ENCODE measurements at regions not wholly inside any gene's neighbourhood (a gene's known extent, or its start where the extent isn't known, plus 50 kb on each side); places are given as distances from the start of the nearest gene placed in this dataset.

DNA sequence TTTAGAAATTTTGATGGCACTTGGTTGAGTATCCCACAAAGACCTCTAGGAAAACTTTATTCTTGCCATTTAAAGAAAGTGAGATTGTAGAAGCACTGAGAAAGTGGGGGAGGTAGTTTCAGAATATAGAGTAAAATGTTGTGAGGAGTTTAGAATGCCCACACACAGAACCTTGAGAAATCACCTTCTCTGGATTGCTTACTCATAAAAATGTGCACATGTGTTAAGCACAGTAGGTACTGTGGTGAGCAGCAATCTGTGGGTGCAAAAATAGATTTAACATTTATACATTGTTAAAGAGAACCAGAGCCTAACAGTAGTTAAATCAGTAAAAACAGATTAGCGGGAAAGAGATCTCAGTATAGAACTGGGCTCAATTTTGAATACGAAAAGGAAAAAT is 201.2 kb upstream of the NWD2 start:
- FAIRE-seq = no peak
- TF ChIP-seq, protein P1, sequence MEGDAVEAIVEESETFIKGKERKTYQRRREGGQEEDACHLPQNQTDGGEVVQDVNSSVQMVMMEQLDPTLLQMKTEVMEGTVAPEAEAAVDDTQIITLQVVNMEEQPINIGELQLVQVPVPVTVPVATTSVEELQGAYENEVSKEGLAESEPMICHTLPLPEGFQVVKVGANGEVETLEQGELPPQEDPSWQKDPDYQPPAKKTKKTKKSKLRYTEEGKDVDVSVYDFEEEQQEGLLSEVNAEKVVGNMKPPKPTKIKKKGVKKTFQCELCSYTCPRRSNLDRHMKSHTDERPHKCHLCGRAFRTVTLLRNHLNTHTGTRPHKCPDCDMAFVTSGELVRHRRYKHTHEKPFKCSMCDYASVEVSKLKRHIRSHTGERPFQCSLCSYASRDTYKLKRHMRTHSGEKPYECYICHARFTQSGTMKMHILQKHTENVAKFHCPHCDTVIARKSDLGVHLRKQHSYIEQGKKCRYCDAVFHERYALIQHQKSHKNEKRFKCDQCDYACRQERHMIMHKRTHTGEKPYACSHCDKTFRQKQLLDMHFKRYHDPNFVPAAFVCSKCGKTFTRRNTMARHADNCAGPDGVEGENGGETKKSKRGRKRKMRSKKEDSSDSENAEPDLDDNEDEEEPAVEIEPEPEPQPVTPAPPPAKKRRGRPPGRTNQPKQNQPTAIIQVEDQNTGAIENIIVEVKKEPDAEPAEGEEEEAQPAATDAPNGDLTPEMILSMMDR (IDR thresholded peaks at IDR 0.05; ENCODE audit: borderline replicate concordance, extremely low read depth, insufficient read depth) = no peak
- H3K27me3 ChIP-seq (ENCODE audit: control insufficient read depth, insufficient read depth, low read length) = no peaks in the 10 kb centered on the region

GRCh38 chr4:37051111-37051510 is 193.4 kb upstream of the NWD2 start:
- peaks cover 0 to 2% (median 0%) of the 10 kb centered on the region in 3 donors for H3K9me3 ChIP-seq (ENCODE audit: control insufficient read depth in 2 of 3, insufficient read depth in 1 of 3, low read length in 3 of 3)
- no peak for FAIRE-seq
- no peaks in the 10 kb centered on the region for H3K4me1 ChIP-seq (ENCODE audit: control insufficient read depth in 2 of 3, insufficient read depth in 2 of 3, low read depth in 1 of 3, low read length in 3 of 3)
- no peaks in the 10 kb centered on the region for H3K36me3 ChIP-seq (ENCODE audit: control insufficient read depth in 2 of 3, insufficient read depth in 3 of 3, low read length in 3 of 3)
- no peak overlapping the region for H3K27ac ChIP-seq (ENCODE audit: low read depth in 2 of 2, low read length in 2 of 2)
- DNase-seq = no peak
- H3K27me3 ChIP-seq (ENCODE audit: control insufficient read depth, insufficient read depth, low read length) = no peaks in the 10 kb centered on the region
- no peak overlapping the region for H3K9ac ChIP-seq (ENCODE audit: low read length in 3 of 3)
- TF ChIP-seq, protein P1 (IDR thresholded peaks at IDR 0.05; ENCODE audit: borderline replicate concordance, extremely low read depth, insufficient read depth) = no peak
- no peak overlapping the region for H3K4me3 ChIP-seq (ENCODE audit: low read length in 3 of 3)
- intact Hi-C loops (cut with DNase I) = no loop called here

More for the DNA sequence above, 201.2 kb upstream of the NWD2 start:
- no peaks in the 10 kb centered on the region for H3K4me1 ChIP-seq (ENCODE audit: control insufficient read depth in 2 of 3, insufficient read depth in 2 of 3, low read depth in 1 of 3, low read length in 3 of 3)
- no peak overlapping the region for H3K9ac ChIP-seq (ENCODE audit: low read length in 3 of 3)
- no peak for DNase-seq
- H3K36me3 ChIP-seq (ENCODE audit: control insufficient read depth in 2 of 3, insufficient read depth in 3 of 3, low read length in 3 of 3) = no peaks in the 10 kb centered on the region
- intact Hi-C loops (cut with DNase I) = no loop called here
- no peaks in the 10 kb centered on the region for H3K9me3 ChIP-seq (ENCODE audit: control insufficient read depth in 2 of 3, insufficient read depth in 1 of 3, low read length in 3 of 3)
- no peak overlapping the region for H3K4me3 ChIP-seq (ENCODE audit: low read length in 3 of 3)
- H3K27ac ChIP-seq (ENCODE audit: low read depth in 2 of 2, low read length in 2 of 2) = no peak overlapping the region

DNA sequence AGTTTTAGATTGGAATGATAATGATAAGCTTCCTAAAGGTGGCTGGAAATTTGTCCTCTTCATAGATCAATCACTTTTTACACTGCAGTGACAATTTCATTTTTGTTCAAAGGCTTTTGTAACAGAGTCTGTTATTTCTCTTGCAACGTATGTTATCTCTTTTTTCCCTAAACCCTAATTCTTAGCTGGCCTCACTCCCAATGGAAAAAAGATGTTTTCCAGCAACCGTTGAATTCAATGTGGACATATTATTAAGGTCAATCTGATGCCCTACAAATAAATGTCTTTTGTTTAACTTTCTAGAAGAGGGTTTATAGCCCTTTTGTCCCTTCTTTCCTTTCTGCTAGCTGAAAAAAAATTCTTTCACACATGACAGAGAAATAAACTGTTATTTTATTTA is 192.7 kb upstream of the NWD2 start:
- FAIRE-seq (no peak), DNase-seq (no peak)
- no peak overlapping the region for H3K4me3 ChIP-seq (ENCODE audit: low read length in 3 of 3)
- H3K9me3 ChIP-seq (ENCODE audit: control insufficient read depth in 2 of 3, insufficient read depth in 1 of 3, low read length in 3 of 3) = peaks cover 0 to 2% (median 0%) of the 10 kb centered on the region in 3 donors
- H3K36me3 ChIP-seq (ENCODE audit: control insufficient read depth in 2 of 3, insufficient read depth in 3 of 3, low read length in 3 of 3) = no peaks in the 10 kb centered on the region
- intact Hi-C loops (cut with DNase I) = no loop called here
- no peaks in the 10 kb centered on the region for H3K4me1 ChIP-seq (ENCODE audit: control insufficient read depth in 2 of 3, insufficient read depth in 2 of 3, low read depth in 1 of 3, low read length in 3 of 3)
- TF ChIP-seq, protein P1 (IDR thresholded peaks at IDR 0.05; ENCODE audit: borderline replicate concordance, extremely low read depth, insufficient read depth) = no peak
- no peaks in the 10 kb centered on the region for H3K27me3 ChIP-seq (ENCODE audit: control insufficient read depth, insufficient read depth, low read length)
- H3K27ac ChIP-seq (ENCODE audit: low read depth in 2 of 2, low read length in 2 of 2) = no peak overlapping the region
- H3K9ac ChIP-seq (ENCODE audit: low read length in 3 of 3) = no peak overlapping the region

GRCh38 chr4:37054531-37055077 is 189.9 kb upstream of the NWD2 start:
- no peaks in the 10 kb centered on the region for H3K9me3 ChIP-seq (ENCODE audit: control insufficient read depth in 2 of 3, insufficient read depth in 1 of 3, low read length in 3 of 3)
- DNase-seq (peak in 1 of 5 donors; percentile 12), FAIRE-seq (no peak)
- intact Hi-C loops (cut with DNase I) = no loop called here
- H3K27ac ChIP-seq (ENCODE audit: low read depth in 2 of 2, low read length in 2 of 2) = no peak overlapping the region
- no peak overlapping the region for H3K9ac ChIP-seq (ENCODE audit: low read length in 3 of 3)
- no peaks in the 10 kb centered on the region for H3K36me3 ChIP-seq (ENCODE audit: control insufficient read depth in 2 of 3, insufficient read depth in 3 of 3, low read length in 3 of 3)
- no peak overlapping the region for H3K4me3 ChIP-seq (ENCODE audit: low read length in 3 of 3)
- TF ChIP-seq, protein P1 (IDR thresholded peaks at IDR 0.05; ENCODE audit: borderline replicate concordance, extremely low read depth, insufficient read depth) = no peak
- H3K27me3 ChIP-seq (ENCODE audit: control insufficient read depth, insufficient read depth, low read length) = no peaks in the 10 kb centered on the region
- no peaks in the 10 kb centered on the region for H3K4me1 ChIP-seq (ENCODE audit: control insufficient read depth in 2 of 3, insufficient read depth in 2 of 3, low read depth in 1 of 3, low read length in 3 of 3)
